Peyer's patch (tissue), 4 donors: ENCODE measurements at regions not wholly inside any gene's neighbourhood (a gene's known extent, or its start where the extent isn't known, plus 50 kb on each side); places are given as distances from the start of the nearest gene placed in this dataset.

Experiments used
- CTCF ChIP-seq, 6 experiments: fragments of 450-650 bp in 4 of 6; fragments of 200-600 bp in 2 of 6; sonication (generic) in 1 of 6; IDR thresholded peaks; one replicate each; pipeline ENCODE4 v1.5.1; 2017 to 2019; ENCODE audit warnings: antibody characterized with exemption in 6 of 6, mild to moderate bottlenecking in 3 of 6, moderate library complexity in 1 of 6
- POLR2A ChIP-seq, 2 donors: fragments of 450-650 bp; IDR thresholded peaks; one replicate each; pipeline ENCODE4 v1.5.1; 2017; ENCODE audit warnings: antibody characterized with exemption in 2 of 2, mild to moderate bottlenecking in 2 of 2, moderate library complexity in 2 of 2

GRCh38 chr4:106700321-106700720 lies 331.7 kb upstream of the GIMD1 start:
- no peak for TF ChIP-seq CTCF (IDR thresholded peaks at IDR 0.05)
- no peak for TF ChIP-seq POLR2A (IDR thresholded peaks at IDR 0.05)
